Activated T-cell treated with anti-CD3 and anti-CD28 coated beads, Interleukin-2, amount 50 U/mL, for 72 hours (primary cell): ENCODE measurements at regions not wholly inside any gene's neighbourhood (a gene's known extent, or its start where the extent isn't known, plus 50 kb on each side); places are given as distances from the start of the nearest gene placed in this dataset.
"Not testable (repeated sequence)": the region's sequence is repeated elsewhere in the genome, so short reads cannot be mapped to it uniquely, and the experiment has no call there.

Experiments used
- ATAC-seq, 2 donors: fragments of 150-1000 bp; cut with Tn5 transposase; replicated peaks in 1 of 2; 2 replicates each; pipeline ENCODE4 v1.10.0; 2021; ENCODE audit warnings: moderate library complexity in 2 of 2, mild to moderate bottlenecking in 1 of 2
- DNase-seq, 2 donors: peaks; one replicate each; pipeline ENCODE4 v3.0.0; 2021 to 2022; ENCODE audit warnings: mixed read lengths in 1 of 2
- H3K27ac Mint-ChIP-seq: one replicate; pipeline ENCODE4 v1.8.0; 2022; ENCODE audit warnings: mild to moderate bottlenecking, moderate library complexity, mixed read lengths
- H3K27me3 Mint-ChIP-seq: one replicate; pipeline ENCODE4 v1.8.0; 2022; ENCODE audit warnings: low read depth, mixed read lengths
- H3K36me3 Mint-ChIP-seq, 2 donors: one replicate each; pipeline ENCODE4 v1.8.0; 2022; ENCODE audit warnings: mixed read lengths in 2 of 2, mild to moderate bottlenecking in 1 of 2; ENCODE audit not compliant: insufficient read depth in 2 of 2
- H3K4me1 Mint-ChIP-seq: one replicate; pipeline ENCODE4 v1.8.0; 2022; ENCODE audit warnings: low read depth, mixed read lengths
- H3K4me3 Mint-ChIP-seq, 2 donors: one replicate each; pipeline ENCODE4 v1.8.0; 2022; ENCODE audit warnings: mild to moderate bottlenecking in 2 of 2, mixed read lengths in 2 of 2, moderate library complexity in 2 of 2
- H3K9me3 Mint-ChIP-seq, 2 donors: one replicate each; pipeline ENCODE4 v1.8.0; 2022; ENCODE audit warnings: mixed read lengths in 2 of 2

- Mint-ChIP-seq H3K9me3 (no peaks in the 10 kb centered on the region), H3K36me3 (no peaks in the 10 kb centered on the region), H3K27ac (no peak overlapping the region), H3K4me1 (no peaks in the 10 kb centered on the region), H3K4me3 (no peak overlapping the region), H3K27me3 (no peaks in the 10 kb centered on the region)
- ATAC-seq (no peak), DNase-seq (no peak)
These were observed 401.9 kb upstream of the ACTBL2 start for GRCh38 chr5:57884346-57885102.

- Mint-ChIP-seq H3K9me3 (no peaks in the 10 kb centered on the region), H3K4me3 (no peak overlapping the region), H3K4me1 (no peaks in the 10 kb centered on the region), H3K27me3 (peaks cover 10% of the 10 kb centered on the region), H3K36me3 (no peaks in the 10 kb centered on the region), H3K27ac (no peak overlapping the region)
- DNase-seq (no peak), ATAC-seq (no peak)
These were observed 397.6 kb upstream of the ACTBL2 start for GRCh38 chr5:57880216-57880615.

- Mint-ChIP-seq H3K9me3 (no peaks in the 10 kb centered on the region), H3K4me3 (no peak overlapping the region), H3K27ac (no peak overlapping the region), H3K4me1 (no peaks in the 10 kb centered on the region), H3K27me3 (peaks cover 10% of the 10 kb centered on the region), H3K36me3 (no peaks in the 10 kb centered on the region)
- ATAC-seq = no peak
- no peak for DNase-seq
These were observed 395.7 kb upstream of the ACTBL2 start for GRCh38 chr5:57878301-57878722.

GRCh38 chr5:57871496-57871895 is 388.9 kb upstream of the ACTBL2 start:
- ATAC-seq (no peak), DNase-seq (no peak)
- H3K4me3 Mint-ChIP-seq = no peak overlapping the region
- H3K36me3 Mint-ChIP-seq = peaks cover 2 to 3% of the 10 kb centered on the region in 2 donors
- peaks cover 4 to 7% of the 10 kb centered on the region in 2 donors for H3K9me3 Mint-ChIP-seq
- no peaks in the 10 kb centered on the region for H3K4me1 Mint-ChIP-seq
- no peak overlapping the region for H3K27ac Mint-ChIP-seq
- no peaks in the 10 kb centered on the region for H3K27me3 Mint-ChIP-seq

GRCh38 chr5:57870267-57870666 is 387.7 kb upstream of the ACTBL2 start:
- not testable (repeated sequence) for H3K4me3 Mint-ChIP-seq, H3K9me3 Mint-ChIP-seq, H3K36me3 Mint-ChIP-seq, H3K27ac Mint-ChIP-seq, H3K4me1 Mint-ChIP-seq, ATAC-seq, H3K27me3 Mint-ChIP-seq, DNase-seq

GRCh38 chr5:57863661-57864060 is 381.1 kb upstream of the ACTBL2 start:
- Mint-ChIP-seq H3K4me1 (no peaks in the 10 kb centered on the region), H3K4me3 (no peak overlapping the region), H3K9me3 (peaks cover 0 to 2% of the 10 kb centered on the region in 2 donors), H3K27me3 (no peaks in the 10 kb centered on the region), H3K27ac (no peak overlapping the region), H3K36me3 (peaks cover 1 to 2% of the 10 kb centered on the region in 2 donors)
- no peak for ATAC-seq
- DNase-seq = no peak

- no peaks in the 10 kb centered on the region for H3K27me3 Mint-ChIP-seq
- DNase-seq (no peak), ATAC-seq (no peak)
- peaks cover 1 to 2% of the 10 kb centered on the region in 2 donors for H3K36me3 Mint-ChIP-seq
- no peak overlapping the region for H3K4me3 Mint-ChIP-seq
- H3K4me1 Mint-ChIP-seq = no peaks in the 10 kb centered on the region
- H3K27ac Mint-ChIP-seq = no peak overlapping the region
- H3K9me3 Mint-ChIP-seq = peaks cover 0 to 1% of the 10 kb centered on the region in 2 donors
These were observed 380.3 kb upstream of the ACTBL2 start for GRCh38 chr5:57862942-57863341.

- Mint-ChIP-seq H3K4me1 (no peaks in the 10 kb centered on the region), H3K9me3 (peaks cover 0 to 1% of the 10 kb centered on the region in 2 donors), H3K4me3 (no peak overlapping the region), H3K36me3 (peaks cover 1 to 2% of the 10 kb centered on the region in 2 donors), H3K27me3 (no peaks in the 10 kb centered on the region), H3K27ac (no peak overlapping the region)
- DNase-seq (no peak), ATAC-seq (no peak)
These were observed 379.9 kb upstream of the ACTBL2 start for GRCh38 chr5:57862471-57862911.

GRCh38 chr5:57859626-57860025 is 377.0 kb upstream of the ACTBL2 start:
- Mint-ChIP-seq H3K27ac (no peak overlapping the region), H3K4me3 (no peak overlapping the region)
- no peak for ATAC-seq

GRCh38 chr5:57858905-57859304 is 376.3 kb upstream of the ACTBL2 start:
- Mint-ChIP-seq H3K9me3 (peaks cover 0 to 1% of the 10 kb centered on the region in 2 donors), H3K4me1 (no peaks in the 10 kb centered on the region), H3K36me3 (peaks cover 0 to 1% of the 10 kb centered on the region in 2 donors), H3K27me3 (no peaks in the 10 kb centered on the region), H3K4me3 (no peak overlapping the region), H3K27ac (no peak overlapping the region)
- no peak for ATAC-seq
- DNase-seq = no peak

More at GRCh38 chr5:57859626-57860025, 377.0 kb upstream of the ACTBL2 start:
- Mint-ChIP-seq H3K9me3 (peaks cover 0 to 1% of the 10 kb centered on the region in 2 donors), H3K4me1 (no peaks in the 10 kb centered on the region), H3K27me3 (no peaks in the 10 kb centered on the region), H3K36me3 (peaks cover 0 to 1% of the 10 kb centered on the region in 2 donors)
- DNase-seq = no peak

GRCh38 chr5:57857696-57858095 is 375.1 kb upstream of the ACTBL2 start:
- no peaks in the 10 kb centered on the region for H3K27me3 Mint-ChIP-seq
- no peak for ATAC-seq
- peaks cover 0 to 1% of the 10 kb centered on the region in 2 donors for H3K9me3 Mint-ChIP-seq
- no peaks in the 10 kb centered on the region for H3K4me1 Mint-ChIP-seq
- no peak overlapping the region for H3K4me3 Mint-ChIP-seq
- no peak overlapping the region for H3K27ac Mint-ChIP-seq
- peaks cover 0 to 1% of the 10 kb centered on the region in 2 donors for H3K36me3 Mint-ChIP-seq
- no peak for DNase-seq

GRCh38 chr5:57855831-57856230 is 373.2 kb upstream of the ACTBL2 start:
- Mint-ChIP-seq H3K4me3 (no peak overlapping the region), H3K36me3 (no peaks in the 10 kb centered on the region), H3K27me3 (no peaks in the 10 kb centered on the region), H3K9me3 (no peaks in the 10 kb centered on the region), H3K27ac (no peak overlapping the region), H3K4me1 (no peaks in the 10 kb centered on the region)
- ATAC-seq (no peak), DNase-seq (no peak)

GRCh38 chr5:57853929-57854697 is 371.5 kb upstream of the ACTBL2 start:
- H3K4me3 Mint-ChIP-seq = no peak overlapping the region
- no peaks in the 10 kb centered on the region for H3K9me3 Mint-ChIP-seq
- no peaks in the 10 kb centered on the region for H3K36me3 Mint-ChIP-seq
- no peak overlapping the region for H3K27ac Mint-ChIP-seq
- H3K4me1 Mint-ChIP-seq = no peaks in the 10 kb centered on the region
- no peaks in the 10 kb centered on the region for H3K27me3 Mint-ChIP-seq
- DNase-seq (no peak), ATAC-seq (no peak)
